CD4-positive, alpha-beta T cell treated with Interleukin-15 for 4 hours (primary cell): ENCODE measurements at regions not wholly inside any gene's neighbourhood (a gene's known extent, or its start where the extent isn't known, plus 50 kb on each side); places are given as distances from the start of the nearest gene placed in this dataset.

ENCODE experiments used
- DNase-seq: peaks from one replicate; pipeline ENCODE4 v3.0.0-alpha.2; 2020; ENCODE audit warnings: low spot score

- no peak for DNase-seq
These were observed 51.3 kb upstream of the KCNA1 start for GRCh38 chr12:4858386-4858785.

GRCh38 chr12:4859478-4860210, 50.1 kb upstream of the KCNA1 start:
- no peak for DNase-seq
